ENCODE measurements at regions not wholly inside any gene's neighbourhood (a gene's known extent, or its start where the extent isn't known, plus 50 kb on each side); places are given as distances from the start of the nearest gene placed in this dataset.
A peak's percentile ranks its signal among the peaks of the same experiment; 100 is the strongest.
"Not testable (repeated sequence)": the region's sequence is repeated elsewhere in the genome, so short reads cannot be mapped to it uniquely, and the experiment has no call there.

DNA sequence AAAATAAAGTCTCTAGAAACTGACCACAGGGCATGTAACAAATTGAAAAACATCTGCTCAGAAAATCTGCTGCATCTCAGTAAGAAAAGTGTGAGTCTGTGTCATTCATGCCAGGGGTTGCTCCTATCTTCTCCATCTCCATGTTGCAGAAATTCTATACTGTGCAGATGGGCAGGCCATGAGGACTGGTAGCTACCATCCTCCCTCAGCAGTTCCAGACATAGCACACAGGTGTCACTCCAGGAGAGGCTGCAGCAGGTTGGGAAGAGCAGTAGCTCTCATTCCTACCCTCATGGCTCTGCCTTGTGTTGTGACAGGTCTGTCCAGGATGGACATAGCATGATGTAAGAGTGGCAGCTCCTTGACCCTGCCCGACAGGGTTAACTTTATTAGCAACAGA is 173.4 kb downstream of the NDUFS4 start:
- peak; percentile 11 for DNase-seq (ENCODE audit: low spot score)

DNA sequence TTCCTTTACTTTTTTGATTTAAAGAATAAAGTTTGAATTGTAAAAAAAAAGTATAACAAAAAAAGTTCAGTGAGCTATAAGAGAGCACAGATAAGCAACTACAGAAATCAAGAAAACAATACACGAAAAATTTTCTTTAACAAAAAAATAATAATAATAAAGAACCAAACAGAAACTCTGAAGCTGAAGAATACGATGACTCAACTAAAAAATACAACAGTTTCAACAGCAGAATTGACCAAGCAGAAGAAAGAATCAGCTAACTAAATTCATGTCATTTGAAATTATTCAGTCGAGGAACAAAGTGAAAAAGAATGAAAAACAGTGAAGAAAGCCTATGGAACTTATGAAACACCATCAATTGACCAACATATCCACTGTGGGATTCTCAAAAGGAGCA is 177.7 kb downstream of the NDUFS4 start:
- no peak for DNase-seq (ENCODE audit: low spot score)

DNA sequence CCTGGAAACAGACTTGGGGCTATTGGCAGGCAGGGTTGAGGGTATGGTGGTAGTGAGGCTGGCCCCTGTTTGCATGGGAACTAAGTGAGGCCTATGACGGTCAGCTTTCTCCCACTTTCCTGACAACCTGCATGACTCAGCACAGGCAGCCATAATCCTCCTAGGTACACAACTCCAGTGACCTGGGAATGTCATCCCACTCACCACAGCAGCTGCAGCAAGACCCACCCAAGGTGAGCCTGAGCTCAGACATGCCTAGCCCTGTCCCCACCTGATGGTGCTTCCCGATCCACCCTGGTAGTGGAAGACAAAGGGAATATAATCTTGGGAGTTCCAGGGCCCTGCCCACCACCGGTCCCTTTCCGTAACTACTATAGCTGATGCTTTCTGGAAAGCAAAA is 178.7 kb downstream of the NDUFS4 start:
- no peak for DNase-seq (ENCODE audit: low spot score)

DNA sequence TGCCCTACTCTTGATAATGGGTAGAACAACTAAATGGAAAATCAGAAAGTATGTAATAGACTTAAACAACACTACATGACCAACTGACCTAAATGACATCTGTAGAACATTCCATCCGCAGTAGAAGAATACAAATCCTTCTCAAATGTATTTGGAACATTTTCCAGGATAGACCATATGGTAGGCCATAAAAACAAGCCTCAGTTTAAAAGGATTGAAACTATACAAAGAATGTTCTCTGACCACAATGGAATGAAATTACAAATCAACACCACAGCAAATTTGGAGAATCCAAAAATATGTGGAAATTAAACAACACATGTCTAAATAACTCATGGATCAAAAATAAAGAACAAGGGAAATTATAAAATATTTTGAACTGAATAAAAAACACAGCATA is 189.2 kb downstream of the NDUFS4 start:
- DNase-seq (ENCODE audit: low spot score): no peak

DNA sequence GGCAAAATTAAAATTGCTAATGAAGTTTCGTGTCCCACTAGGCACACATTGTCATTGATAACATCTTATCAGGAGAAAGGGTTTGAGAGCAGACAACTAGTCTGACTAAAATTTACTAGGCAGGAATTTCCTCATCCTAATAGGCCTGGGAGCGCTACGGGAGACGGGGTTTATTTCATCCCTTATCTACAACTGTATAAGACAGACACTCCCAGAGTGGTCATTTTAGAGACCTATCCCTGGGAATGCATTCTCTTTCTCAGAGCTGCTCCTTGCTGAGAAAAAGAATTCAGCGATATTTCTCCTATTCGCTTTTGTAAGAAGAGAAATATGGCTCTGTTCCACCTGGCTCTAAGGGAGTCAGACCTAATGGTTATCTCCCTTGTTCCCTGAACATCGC is 191.8 kb downstream of the NDUFS4 start:
- DNase-seq (ENCODE audit: low spot score): not testable (repeated sequence)

DNA sequence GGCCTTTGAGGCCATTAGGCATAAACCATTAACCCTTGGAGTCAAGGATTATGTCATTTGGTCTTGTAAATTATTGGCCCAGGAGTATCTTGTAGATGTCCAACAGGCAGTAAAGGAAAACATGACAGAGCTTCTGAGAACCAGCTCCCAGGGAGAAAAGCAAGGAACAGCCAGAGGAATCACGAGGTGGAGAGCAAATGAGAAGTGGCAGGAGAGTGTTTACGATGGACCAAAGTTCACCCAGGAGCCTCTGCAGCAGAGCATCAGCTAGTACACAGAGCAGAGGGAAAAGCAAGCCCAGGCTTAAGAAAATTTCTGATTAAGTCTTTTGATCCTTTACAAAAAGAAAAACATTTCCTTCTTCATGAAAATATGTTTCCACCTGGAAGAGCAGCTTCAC is 206.2 kb downstream of the NDUFS4 start:
- no peak for DNase-seq (ENCODE audit: low spot score)

DNA sequence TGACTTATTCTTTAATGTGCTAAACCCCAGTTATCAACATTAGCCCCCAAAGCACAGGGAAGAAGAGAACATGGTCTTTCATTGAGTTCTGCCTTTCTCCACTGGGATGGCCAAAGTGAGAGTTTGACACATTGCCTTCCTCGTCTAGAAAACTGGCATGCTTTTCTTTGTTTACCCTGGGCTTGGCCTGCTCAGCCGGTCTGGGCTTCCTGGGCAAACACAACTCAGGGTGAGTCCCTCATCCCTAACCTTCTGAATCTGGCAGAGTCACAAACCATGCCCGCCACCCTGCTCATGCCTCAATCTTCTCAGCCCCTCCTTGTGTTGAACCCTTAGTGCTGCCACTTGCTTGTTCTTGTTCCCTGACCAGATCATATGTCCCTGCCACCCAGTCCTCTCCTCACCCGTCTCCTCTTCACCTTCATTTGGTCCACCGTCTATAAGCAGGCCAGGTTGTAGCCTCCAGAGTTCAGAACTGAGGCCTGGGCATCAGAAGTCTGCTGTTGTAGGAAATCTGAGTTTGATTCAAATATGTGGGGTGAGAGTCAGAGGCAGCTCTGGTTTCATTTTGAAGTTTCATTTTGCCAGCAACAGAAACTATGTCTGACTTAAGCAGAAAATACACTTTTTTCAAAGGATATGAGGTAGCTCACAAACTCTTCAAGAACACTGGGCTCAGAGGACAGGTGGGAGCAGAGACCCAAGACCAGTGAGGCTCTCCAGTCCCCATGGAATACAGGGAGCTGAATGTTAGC is 217.6 kb downstream of the NDUFS4 start:
- DNase-seq (ENCODE audit: low spot score): no peak

DNA sequence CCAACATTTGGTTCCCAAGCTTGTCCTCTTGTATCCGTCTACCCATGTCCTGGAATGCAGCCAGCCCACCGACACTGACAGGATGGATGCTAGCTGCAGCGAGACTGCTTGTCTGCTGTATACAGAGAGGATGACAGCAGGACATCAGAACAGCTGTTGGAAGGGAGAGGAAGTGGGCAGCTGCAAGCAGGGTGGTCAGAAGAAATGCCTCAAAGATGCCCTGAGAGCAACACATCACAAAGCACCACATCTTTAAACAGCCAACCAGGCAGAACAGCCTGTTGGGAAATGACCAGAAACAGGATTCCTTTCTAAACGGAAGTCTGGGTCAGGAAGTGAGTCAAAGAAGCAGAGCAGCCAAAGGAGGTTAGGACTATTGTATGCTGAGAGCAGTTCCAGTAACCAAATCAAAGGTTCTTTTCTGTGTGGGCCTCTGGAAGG is 219.1 kb downstream of the NDUFS4 start:
- DNase-seq (ENCODE audit: low spot score): no peak

DNA sequence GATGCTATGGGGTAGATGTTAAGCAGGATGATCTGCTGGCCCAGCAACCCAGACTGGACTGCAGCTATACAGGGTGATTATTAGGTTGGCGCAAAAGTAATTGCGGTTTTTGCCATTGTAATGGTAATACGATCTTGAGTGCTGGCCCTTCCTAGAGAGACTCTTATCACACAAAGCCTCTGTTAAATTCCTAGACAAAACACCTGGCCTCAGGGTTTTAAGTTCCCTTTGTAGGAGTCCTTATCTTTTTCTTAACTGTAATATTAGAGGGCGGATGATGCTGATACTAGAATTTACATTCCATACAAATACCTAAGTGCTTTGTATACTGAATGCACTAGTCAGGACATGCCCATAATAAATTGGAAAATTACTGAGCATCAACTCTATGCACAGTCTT is 222.2 kb downstream of the NDUFS4 start:
- no peak for DNase-seq (ENCODE audit: low spot score)

DNA sequence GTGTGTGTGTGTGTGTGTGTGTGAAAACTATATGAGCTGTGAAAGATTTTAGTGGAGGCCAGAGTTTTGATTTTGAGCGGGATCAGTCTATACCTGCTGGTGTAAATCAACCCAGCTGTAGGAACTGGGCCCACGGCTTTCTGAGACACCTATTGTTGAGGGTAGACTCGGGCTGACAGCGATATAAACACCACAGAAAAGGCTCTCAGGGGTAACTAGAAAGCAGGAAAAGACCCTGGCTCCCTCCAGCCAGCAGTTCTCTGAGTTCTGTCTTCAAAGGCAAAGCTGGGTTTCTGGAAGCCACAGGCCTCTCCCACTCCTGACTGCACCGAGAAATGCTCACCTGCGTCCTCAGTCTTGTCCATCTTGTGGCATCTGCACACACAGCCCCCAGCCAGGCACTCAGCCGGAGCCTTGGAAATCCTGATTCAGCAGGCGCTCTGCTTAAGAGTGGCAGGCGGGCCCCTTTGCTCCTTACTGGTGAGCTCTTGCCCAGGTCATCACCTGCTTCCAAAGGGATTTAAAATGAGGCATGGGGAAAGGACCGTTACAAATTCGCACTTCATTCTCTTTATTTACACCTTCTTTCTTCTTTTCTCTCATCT is 223.3 kb downstream of the NDUFS4 start:
- DNase-seq (ENCODE audit: low spot score): no peak

DNA sequence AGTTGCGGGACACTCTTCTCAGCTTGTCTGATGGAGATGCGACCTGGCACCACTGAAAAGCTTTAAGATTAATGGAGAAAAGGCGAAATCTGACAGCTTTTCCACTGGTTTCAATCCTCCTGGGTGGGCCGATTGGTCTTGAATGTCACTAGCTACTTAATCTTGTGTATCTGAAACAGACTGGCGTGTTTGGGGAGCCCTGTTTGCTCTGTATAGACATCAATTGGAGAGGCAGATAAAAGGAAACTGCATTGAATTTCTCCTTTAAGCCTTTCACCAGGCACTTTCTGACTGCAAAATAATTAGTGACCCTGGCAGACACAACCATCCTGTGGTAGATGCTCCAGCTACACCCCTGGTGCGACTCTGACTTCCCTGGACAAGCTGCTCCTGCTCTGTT is 224.2 kb downstream of the NDUFS4 start:
- DNase-seq (ENCODE audit: low spot score): no peak

DNA sequence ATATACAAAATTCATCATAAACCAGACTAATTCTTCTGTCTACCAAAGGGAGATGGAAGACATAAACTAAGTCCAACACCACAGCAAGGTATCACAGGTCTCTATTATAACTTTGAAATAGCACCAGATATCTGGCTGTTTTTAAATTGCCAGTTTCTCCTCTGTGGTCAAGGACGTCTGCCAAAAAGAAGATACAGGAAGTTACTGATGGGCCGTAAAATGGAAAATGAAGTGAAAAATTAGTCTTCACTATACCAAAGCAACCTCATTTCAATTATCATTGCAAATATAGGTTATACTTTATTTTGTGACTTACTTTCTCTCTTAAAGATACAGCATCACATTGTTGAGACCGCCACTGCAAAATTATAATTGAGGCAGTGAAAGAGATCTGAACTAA is 225.5 kb downstream of the NDUFS4 start:
- no peak for DNase-seq (ENCODE audit: low spot score)

DNA sequence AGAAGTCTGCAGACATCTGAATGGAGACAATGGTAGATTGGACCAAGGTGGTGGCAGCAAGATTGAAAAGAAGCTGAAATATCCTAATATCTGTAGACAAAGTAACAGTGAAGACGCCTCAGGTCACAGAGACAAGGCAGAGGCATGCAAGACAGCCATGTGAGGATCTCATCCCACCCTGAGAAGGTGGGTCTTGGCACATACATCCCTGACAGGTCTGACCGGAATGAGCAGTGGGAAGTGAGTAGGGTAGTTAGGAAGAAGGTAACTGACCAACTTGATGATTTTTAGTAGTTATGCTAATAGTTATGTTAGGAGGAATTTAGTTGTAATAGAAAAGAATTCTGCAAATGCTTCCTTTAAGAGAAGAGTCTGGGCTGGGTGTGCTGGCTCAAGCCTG is 229.6 kb downstream of the NDUFS4 start:
- no peak for DNase-seq (ENCODE audit: low spot score)

DNA sequence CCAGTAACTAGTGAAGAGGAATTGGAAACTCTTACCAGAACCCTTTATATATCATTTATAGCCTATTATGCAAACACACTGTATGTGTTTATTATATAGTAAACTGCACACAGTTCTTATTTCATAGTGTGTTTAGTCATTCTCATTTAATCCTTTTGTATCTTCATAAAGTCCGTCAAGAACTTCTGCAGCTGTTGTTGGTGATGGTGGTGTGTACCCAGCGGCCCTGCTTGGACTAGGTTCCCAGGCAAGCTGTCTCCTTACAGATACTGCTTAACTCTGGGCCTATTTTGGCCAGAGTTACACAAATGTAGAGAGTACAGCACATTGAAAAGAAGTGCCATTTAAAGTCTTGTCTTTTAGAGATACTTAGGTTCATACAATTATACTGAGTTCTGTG is 231.9 kb downstream of the NDUFS4 start:
- no peak for DNase-seq (ENCODE audit: low spot score)

DNA sequence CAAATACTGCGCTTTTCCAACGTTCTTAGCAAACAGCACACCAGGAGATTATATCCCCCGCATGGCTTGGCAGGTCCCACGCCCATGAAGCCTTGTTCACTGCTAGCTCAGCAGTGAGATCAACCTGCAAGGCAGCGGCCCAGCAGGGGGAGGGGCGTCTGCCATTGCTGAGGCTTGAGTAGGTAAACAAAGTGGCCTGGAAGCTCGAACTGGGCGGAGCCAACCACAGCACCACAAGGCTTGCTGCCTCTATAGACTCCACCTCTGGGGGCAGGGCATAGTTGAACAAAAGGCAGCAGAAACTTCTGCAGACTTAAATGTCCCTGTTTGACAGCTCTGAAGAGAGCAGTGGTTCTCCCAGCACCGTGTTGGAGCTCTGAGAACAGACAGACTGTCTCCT is 239.2 kb downstream of the NDUFS4 start:
- DNase-seq (ENCODE audit: low spot score): not testable (repeated sequence)

DNA sequence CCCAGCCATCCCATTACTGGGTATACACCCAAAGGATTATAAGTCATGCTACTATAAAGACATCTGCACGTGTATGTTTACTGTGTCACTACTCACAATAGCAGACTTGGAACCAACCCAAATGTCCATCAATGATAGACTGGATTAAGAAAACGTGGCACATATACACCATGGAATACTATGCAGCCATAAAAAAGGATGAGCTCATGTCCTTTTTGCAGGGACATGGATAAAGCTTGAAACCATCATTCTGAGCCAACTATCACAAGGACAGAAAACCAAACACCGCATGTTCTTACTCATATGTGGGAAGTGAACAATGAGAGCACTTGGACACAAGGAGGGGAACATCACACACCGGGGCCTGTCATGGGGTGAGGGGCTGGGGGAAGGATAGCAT is 248.0 kb downstream of the NDUFS4 start:
- not testable (repeated sequence) for DNase-seq (ENCODE audit: low spot score)

DNA sequence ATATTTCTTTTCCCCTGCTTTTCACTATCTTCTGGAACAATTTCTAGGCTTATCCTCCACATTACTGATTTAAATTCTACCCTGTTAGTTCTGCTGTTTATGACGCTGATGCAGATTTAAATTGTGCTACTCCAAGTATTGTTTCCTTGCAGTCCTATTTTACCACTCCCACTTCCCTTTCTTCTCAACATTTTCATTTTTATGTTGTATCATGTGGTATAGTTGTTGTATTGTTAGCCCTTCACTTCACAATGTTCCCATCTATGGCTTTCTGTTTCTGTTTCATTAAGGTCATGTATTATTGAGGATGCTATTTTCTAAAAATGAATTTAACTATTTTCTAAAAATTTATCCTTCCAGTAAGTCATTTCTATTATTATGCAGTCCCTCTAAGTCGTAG is 254.4 kb downstream of the NDUFS4 start:
- DNase-seq (ENCODE audit: low spot score): no peak

DNA sequence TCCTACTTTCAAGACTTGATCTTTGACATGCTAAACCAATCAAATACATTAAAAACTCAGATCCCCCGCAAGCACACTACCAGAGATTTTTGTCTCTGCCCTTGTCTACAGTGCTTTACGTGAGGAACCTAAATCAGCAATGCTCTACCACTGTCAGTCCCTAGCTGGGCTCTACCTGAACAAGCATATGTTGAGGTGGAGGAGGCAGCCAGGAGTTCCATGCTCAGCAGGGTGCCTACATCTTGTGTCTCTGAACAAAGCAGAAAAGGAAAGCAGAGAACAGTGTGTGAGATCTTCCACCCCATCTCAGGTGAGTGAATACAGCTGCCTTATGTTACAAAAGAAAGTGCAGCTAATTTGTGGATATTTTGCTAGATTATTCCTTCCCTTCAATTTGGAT is 255.0 kb downstream of the NDUFS4 start:
- DNase-seq (ENCODE audit: low spot score): no peak

DNA sequence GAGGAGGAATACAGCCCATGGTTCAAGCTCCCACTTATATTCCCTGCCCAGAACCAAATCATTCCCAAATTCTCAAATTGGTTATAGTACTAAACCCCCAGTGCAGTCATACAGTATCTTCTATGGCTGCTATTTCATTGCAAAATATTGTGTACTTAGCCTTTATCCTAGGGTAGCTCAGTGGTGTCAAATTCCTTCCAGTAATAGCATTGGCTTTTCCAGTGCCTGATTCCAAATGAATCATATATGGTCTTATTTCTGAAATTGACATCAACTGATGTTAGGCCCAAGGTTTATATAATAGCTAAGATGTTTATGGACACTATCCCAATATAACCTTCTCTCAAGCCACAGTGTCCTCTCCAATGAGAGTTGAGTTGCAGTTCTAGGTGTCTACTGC is 256.7 kb downstream of the NDUFS4 start:
- no peak for DNase-seq (ENCODE audit: low spot score)

DNA sequence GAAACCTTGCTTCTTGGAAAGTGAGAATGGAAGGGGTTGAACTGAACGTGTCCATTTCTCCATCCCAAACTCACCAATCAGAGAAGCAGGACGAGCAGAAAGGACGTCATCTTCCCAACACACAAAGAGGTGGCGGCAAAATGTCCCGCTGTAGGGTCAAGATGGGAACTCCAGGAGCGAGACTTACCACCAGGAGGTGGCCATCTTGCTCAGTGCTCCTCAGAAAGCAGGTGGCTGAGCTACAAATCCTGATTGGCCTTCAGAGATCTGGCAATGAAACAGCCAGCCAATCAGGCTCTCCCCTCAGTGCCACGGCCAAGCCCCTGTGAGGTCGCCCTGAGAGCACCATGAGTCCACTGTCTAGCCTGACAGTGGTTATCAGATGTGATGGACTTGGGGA is 259.0 kb downstream of the NDUFS4 start:
- DNase-seq (ENCODE audit: low spot score): peak; percentile 17

DNA sequence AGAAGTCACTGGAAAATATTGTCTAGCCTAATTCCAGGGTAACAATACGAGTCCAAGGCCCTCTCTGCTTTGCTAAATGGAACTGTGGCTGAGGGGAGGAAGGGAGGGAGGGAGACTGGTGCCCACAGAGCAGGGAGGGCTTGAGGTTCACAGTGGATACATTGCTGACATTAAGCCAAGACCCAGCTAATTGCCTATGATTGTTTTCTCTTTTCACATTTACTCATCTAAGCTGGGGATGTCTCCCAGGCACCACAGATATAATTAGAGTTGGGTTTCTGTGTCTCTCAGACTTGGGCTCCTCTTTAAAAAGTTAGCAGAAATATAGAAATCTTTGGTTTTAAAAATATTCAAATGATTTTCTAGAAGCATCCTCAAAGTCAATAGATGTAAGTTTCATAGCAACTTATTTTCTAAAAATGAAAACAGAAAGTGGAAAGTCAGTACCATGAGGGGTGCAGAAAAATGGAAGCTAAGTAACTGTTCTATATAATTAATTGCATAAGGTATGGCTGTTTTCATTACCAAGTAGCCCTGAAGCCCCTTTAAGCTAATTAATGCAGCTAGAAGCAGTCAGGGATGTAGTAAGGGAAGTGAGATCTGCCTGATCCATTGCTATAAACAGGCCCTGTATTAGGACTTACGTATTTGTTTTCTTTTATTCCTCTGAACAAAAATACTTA is 259.8 kb downstream of the NDUFS4 start:
- DNase-seq (ENCODE audit: low spot score): no peak

DNA sequence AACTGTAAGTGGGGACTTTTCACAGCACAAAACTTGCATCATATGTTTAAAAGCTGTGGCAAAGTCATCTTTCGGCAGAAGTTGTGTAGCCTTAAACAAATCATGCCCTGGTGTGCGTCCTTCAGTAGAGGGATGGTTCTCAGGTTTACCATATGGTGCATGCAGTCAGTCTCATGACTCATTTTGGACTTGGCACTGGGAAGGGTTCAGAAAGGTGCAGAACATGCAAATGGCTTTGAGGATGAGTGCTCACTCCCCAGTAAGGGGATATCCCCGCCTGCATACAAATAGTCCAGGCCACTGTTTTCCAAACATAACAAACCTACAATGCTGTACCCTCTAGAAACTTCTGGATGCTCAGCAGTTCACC is 260.3 kb downstream of the NDUFS4 start:
- no peak for DNase-seq (ENCODE audit: low spot score)

DNA sequence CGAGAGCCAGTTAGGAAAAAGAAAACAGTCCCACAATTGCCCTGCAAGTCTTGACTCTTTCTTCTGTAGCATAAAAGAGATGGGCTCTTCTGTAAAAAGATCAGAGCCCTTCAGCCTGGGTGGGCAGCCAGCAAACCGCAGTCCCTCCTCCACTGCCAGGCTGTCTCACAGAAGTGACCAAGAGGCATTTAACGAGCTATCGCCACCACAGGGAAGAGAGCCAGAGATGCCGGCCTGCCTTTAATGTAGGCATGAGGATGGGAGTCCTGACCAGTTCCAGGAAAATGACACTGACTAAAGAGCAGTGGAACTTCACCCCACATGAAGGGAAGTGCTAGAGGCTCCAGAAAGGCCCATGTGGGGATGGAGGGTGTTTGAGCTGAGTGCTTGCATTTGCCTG is 264.6 kb downstream of the NDUFS4 start:
- peak; percentile 29 for DNase-seq (ENCODE audit: low spot score)

DNA sequence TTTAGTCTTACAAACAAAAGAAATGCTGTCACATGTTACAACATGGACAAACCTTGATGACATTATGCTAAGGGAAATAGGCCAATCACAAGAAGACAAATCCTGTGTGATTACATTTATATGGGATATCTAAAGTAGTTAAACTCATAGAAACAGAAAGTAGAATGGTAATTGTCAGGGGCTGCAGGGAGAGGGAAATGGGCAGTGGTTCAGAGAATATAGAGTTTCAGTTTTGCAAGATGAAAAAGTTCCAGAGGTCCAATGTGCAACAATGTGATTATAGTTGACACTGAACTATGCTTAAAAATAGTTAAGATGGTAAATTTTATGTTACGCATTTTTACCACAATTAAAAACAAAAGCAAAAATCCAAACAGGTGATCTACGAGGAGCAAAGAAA is 265.5 kb downstream of the NDUFS4 start:
- no peak for DNase-seq (ENCODE audit: low spot score)

Measured in SW480 (cell line).